Hematopoietic multipotent progenitor cell (in vitro differentiated cells): ENCODE measurements at regions not wholly inside any gene's neighbourhood (a gene's known extent, or its start where the extent isn't known, plus 50 kb on each side); places are given as distances from the start of the nearest gene placed in this dataset.

Experiments
- DNase-seq, 3 donors: peaks; one replicate each; pipeline ENCODE4 v3.0.0-alpha.2; 2011 to 2015; ENCODE audit warnings: low read depth in 2 of 3, low spot score in 2 of 3

- DNase-seq: no peak
Observed at GRCh38 chr9:86836266-86836665, 111.0 kb downstream of the GAS1 start.

GRCh38 chr9:86830356-86830755 is 117.0 kb downstream of the GAS1 start:
- no peak for DNase-seq

- no peak for DNase-seq
Observed at GRCh38 chr9:86829496-86830046, 117.7 kb downstream of the GAS1 start.

- DNase-seq: no peak
Observed at GRCh38 chr9:86828631-86829030, 118.7 kb downstream of the GAS1 start.

GRCh38 chr9:86827893-86828292 is 119.4 kb downstream of the GAS1 start:
- no peak for DNase-seq

GRCh38 chr9:86825299-86825698 is 122.0 kb downstream of the GAS1 start:
- DNase-seq: no peak

GRCh38 chr9:86822006-86822801 is 125.1 kb downstream of the GAS1 start:
- no peak for DNase-seq

- no peak for DNase-seq
Observed at GRCh38 chr9:86821006-86821845, 126.1 kb downstream of the GAS1 start.

- no peak for DNase-seq
Observed at GRCh38 chr9:86819552-86819951, 127.8 kb downstream of the GAS1 start.

GRCh38 chr9:86818636-86819035 is 128.7 kb downstream of the GAS1 start:
- DNase-seq: no peak

GRCh38 chr9:86816868-86817267 is 130.4 kb downstream of the GAS1 start:
- no peak for DNase-seq

- DNase-seq: no peak
Observed at GRCh38 chr9:86816366-86816765, 130.9 kb downstream of the GAS1 start.

GRCh38 chr9:86812616-86813015 is 134.7 kb downstream of the GAS1 start:
- no peak for DNase-seq

- no peak for DNase-seq
Observed at GRCh38 chr9:86809759-86810367, 137.4 kb downstream of the GAS1 start.

- no peak for DNase-seq
Observed at GRCh38 chr9:86809151-86809550, 138.2 kb downstream of the GAS1 start.

- no peak for DNase-seq
Observed at GRCh38 chr9:86807367-86807976, 139.8 kb downstream of the GAS1 start.

GRCh38 chr9:86804011-86804410 is 143.3 kb downstream of the GAS1 start:
- no peak for DNase-seq

- DNase-seq: no peak
Observed at GRCh38 chr9:86802900-86803673, 144.2 kb downstream of the GAS1 start.

- DNase-seq: no peak
Observed at GRCh38 chr9:86801246-86801645, 146.1 kb downstream of the GAS1 start.

GRCh38 chr9:86800681-86801080 is 146.6 kb downstream of the GAS1 start:
- no peak for DNase-seq
